GM18517 (cell line): ENCODE measurements at regions not wholly inside any gene's neighbourhood (a gene's known extent, or its start where the extent isn't known, plus 50 kb on each side); places are given as distances from the start of the nearest gene placed in this dataset.

ENCODE experiments used
- ATAC-seq: cut with Tn5 transposase; IDR thresholded peaks from one replicate; pipeline ENCODE4 v1.9.1; 2021; ENCODE audit warnings: mild to moderate bottlenecking, moderate library complexity; ENCODE audit not compliant: unreplicated experiment

- ATAC-seq = no peak
These were observed 257.6 kb upstream of the TLE3 start for GRCh38 chr15:70355275-70355795.

GRCh38 chr15:70354346-70354905, 256.7 kb upstream of the TLE3 start:
- no peak for ATAC-seq

GRCh38 chr15:70353606-70354345, 256.1 kb upstream of the TLE3 start:
- no peak for ATAC-seq

GRCh38 chr15:70351941-70352774, 254.4 kb upstream of the TLE3 start:
- ATAC-seq = no peak

- ATAC-seq = no peak
These were observed 253.7 kb upstream of the TLE3 start for GRCh38 chr15:70351391-70351790.

- ATAC-seq = no peak
These were observed 251.0 kb upstream of the TLE3 start for GRCh38 chr15:70348581-70349344.

GRCh38 chr15:70348226-70348543, 250.5 kb upstream of the TLE3 start:
- ATAC-seq = no peak

- ATAC-seq = no peak
These were observed 249.9 kb upstream of the TLE3 start for GRCh38 chr15:70347321-70348225.

GRCh38 chr15:70345251-70346019, 247.7 kb upstream of the TLE3 start:
- ATAC-seq = no peak

- no peak for ATAC-seq
These were observed 246.9 kb upstream of the TLE3 start for GRCh38 chr15:70344666-70345065.

GRCh38 chr15:70343961-70344621, 246.4 kb upstream of the TLE3 start:
- ATAC-seq = no peak

GRCh38 chr15:70342554-70343548, 245.1 kb upstream of the TLE3 start:
- ATAC-seq = no peak

GRCh38 chr15:70342141-70342540, 244.4 kb upstream of the TLE3 start:
- ATAC-seq = no peak

- no peak for ATAC-seq
These were observed 243.8 kb upstream of the TLE3 start for GRCh38 chr15:70341566-70341965.

- ATAC-seq = no peak
These were observed 242.8 kb upstream of the TLE3 start for GRCh38 chr15:70340494-70340870.

GRCh38 chr15:70339571-70340493, 242.1 kb upstream of the TLE3 start:
- no peak for ATAC-seq
